Peyer's patch (tissue), 4 donors: ENCODE measurements at regions not wholly inside any gene's neighbourhood (a gene's known extent, or its start where the extent isn't known, plus 50 kb on each side); places are given as distances from the start of the nearest gene placed in this dataset.

Experiments used
- DNase-seq, 3 donors: peaks; one replicate each; pipeline ENCODE4 v3.0.0-alpha.2; 2017 to 2019
- H3K27ac ChIP-seq, 4 donors: fragments of 200-600 bp; sonication (generic); one replicate each; pipeline ENCODE4 v1.5.1; 2016 to 2019
- H3K27me3 ChIP-seq, 2 donors: fragments of 200-600 bp; sonication (generic); one replicate each; pipeline ENCODE4 v1.5.1; 2019
- H3K36me3 ChIP-seq, 3 donors: fragments of 200-600 bp; sonication (generic); one replicate each; pipeline ENCODE4 v1.5.1; 2016 to 2019
- H3K4me1 ChIP-seq, 4 donors: fragments of 200-600 bp; sonication (generic); one replicate each; pipeline ENCODE4 v1.5.1; 2016 to 2019
- H3K4me3 ChIP-seq, 4 donors: fragments of 200-600 bp; sonication (generic); 1 replicate in 3 of 4; 2 replicates in 1 of 4; pipeline ENCODE4 v1.5.1; 2016 to 2019; ENCODE audit warnings: mild to moderate bottlenecking in 1 of 4
- H3K9me3 ChIP-seq, 4 donors: fragments of 200-600 bp; sonication (generic); one replicate each; pipeline ENCODE4 v1.5.1; 2016 to 2019; ENCODE audit warnings: mild to moderate bottlenecking in 1 of 4
- CTCF ChIP-seq, 6 experiments: fragments of 450-650 bp in 4 of 6; fragments of 200-600 bp in 2 of 6; sonication (generic) in 1 of 6; IDR thresholded peaks; one replicate each; pipeline ENCODE4 v1.5.1; 2017 to 2019; ENCODE audit warnings: antibody characterized with exemption in 6 of 6, mild to moderate bottlenecking in 3 of 6, moderate library complexity in 1 of 6
- POLR2A ChIP-seq, 2 donors: fragments of 450-650 bp; IDR thresholded peaks; one replicate each; pipeline ENCODE4 v1.5.1; 2017; ENCODE audit warnings: antibody characterized with exemption in 2 of 2, mild to moderate bottlenecking in 2 of 2, moderate library complexity in 2 of 2

DNA sequence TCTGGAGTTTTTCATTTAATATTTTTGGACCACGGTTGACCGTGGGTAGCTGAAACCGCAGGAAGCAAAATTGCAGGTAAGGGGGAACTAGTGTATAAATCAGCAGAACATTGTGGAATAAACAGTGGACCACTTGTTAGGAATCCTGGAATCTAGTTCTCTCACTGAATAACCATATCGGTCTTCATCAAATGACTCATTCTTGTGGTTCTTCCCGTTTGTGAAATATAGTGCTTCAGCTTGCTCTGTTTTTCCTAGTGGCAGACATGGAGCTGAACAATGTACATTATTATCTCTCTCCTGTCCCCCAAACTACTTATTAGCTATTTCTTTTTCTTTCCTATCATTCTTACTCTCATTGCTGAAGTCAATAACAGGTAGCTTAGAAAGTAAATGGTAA lies 61.9 kb downstream of the HSPA13 start:
- H3K4me1 ChIP-seq = no peaks in the 10 kb centered on the region
- H3K9me3 ChIP-seq = no peaks in the 10 kb centered on the region
- H3K4me3 ChIP-seq = no peak overlapping the region
- no peak for DNase-seq
- no peaks in the 10 kb centered on the region for H3K36me3 ChIP-seq
- H3K27ac ChIP-seq = no peak overlapping the region
- H3K27me3 ChIP-seq = no peaks in the 10 kb centered on the region
- TF ChIP-seq POLR2A (IDR thresholded peaks at IDR 0.05) (no peak), CTCF (IDR thresholded peaks at IDR 0.05) (no peak)

DNA sequence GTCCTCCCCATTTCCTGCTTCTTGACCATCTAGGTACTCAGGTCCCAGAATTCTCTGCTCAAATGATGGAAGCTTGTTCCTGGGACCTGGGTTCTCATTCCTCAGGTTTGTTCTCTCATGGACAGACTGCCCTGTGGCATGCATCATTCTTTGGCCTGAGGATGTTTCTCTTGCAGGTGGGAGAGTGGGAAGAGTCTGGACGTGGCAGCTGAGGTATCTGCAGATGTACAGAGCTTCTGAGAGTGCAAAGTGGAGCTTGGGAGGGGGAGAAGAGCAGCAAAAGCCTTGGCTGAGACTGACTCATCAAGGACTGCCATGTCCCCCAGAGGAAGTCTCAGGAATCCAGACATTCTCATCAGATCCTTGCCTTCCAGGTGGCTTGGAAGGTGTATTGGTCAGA lies 63.1 kb downstream of the HSPA13 start:
- Histone ChIP-seq H3K27me3 (no peaks in the 10 kb centered on the region), H3K36me3 (no peaks in the 10 kb centered on the region), H3K27ac (no peak overlapping the region), H3K4me3 (no peak overlapping the region), H3K9me3 (no peaks in the 10 kb centered on the region), H3K4me1 (no peaks in the 10 kb centered on the region)
- no peak for DNase-seq
- no peak for TF ChIP-seq CTCF (IDR thresholded peaks at IDR 0.05)
- no peak for TF ChIP-seq POLR2A (IDR thresholded peaks at IDR 0.05)

- DNase-seq = no peak
Measured at GRCh38 chr21:14318578-14318977, 64.4 kb downstream of the HSPA13 start.

DNA sequence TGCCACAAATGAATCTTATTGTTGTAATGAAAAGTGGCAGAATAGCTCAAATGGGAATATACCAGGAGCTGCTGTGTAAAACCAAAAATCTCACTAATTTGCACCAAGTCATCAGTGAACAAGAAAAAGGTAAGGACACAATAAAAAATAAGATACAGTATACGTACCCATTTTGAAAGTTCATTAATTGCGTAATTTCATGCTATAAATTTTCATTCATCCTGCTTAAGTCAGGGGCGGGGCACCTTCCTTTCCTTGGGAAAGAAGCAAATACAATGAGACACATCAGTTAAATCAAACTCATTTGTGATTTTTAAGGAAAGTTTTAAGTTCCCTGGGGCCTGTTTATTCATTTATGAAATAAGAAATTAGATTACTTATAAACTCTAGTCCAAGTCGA lies 65.4 kb downstream of the HSPA13 start:
- H3K36me3 ChIP-seq = no peaks in the 10 kb centered on the region
- H3K27me3 ChIP-seq = no peaks in the 10 kb centered on the region
- H3K4me1 ChIP-seq = no peaks in the 10 kb centered on the region
- no peaks in the 10 kb centered on the region for H3K9me3 ChIP-seq
- no peak for DNase-seq
- TF ChIP-seq CTCF (IDR thresholded peaks at IDR 0.05) = no peak
- no peak for TF ChIP-seq POLR2A (IDR thresholded peaks at IDR 0.05)
- no peak overlapping the region for H3K4me3 ChIP-seq
- no peak overlapping the region for H3K27ac ChIP-seq

More at GRCh38 chr21:14318578-14318977, 64.4 kb downstream of the HSPA13 start:
- TF ChIP-seq CTCF (IDR thresholded peaks at IDR 0.05) = no peak
- Histone ChIP-seq H3K4me1 (no peaks in the 10 kb centered on the region), H3K9me3 (no peaks in the 10 kb centered on the region), H3K36me3 (no peaks in the 10 kb centered on the region), H3K27me3 (no peaks in the 10 kb centered on the region), H3K4me3 (no peak overlapping the region), H3K27ac (no peak overlapping the region)

- no peak for DNase-seq
- Histone ChIP-seq H3K9me3 (no peaks in the 10 kb centered on the region), H3K4me1 (no peaks in the 10 kb centered on the region), H3K4me3 (no peak overlapping the region), H3K36me3 (no peaks in the 10 kb centered on the region), H3K27me3 (no peaks in the 10 kb centered on the region), H3K27ac (no peak overlapping the region)
- TF ChIP-seq CTCF (IDR thresholded peaks at IDR 0.05) (no peak), POLR2A (IDR thresholded peaks at IDR 0.05) (no peak)
Measured at GRCh38 chr21:14313300-14313699, 69.6 kb downstream of the HSPA13 start.

DNA sequence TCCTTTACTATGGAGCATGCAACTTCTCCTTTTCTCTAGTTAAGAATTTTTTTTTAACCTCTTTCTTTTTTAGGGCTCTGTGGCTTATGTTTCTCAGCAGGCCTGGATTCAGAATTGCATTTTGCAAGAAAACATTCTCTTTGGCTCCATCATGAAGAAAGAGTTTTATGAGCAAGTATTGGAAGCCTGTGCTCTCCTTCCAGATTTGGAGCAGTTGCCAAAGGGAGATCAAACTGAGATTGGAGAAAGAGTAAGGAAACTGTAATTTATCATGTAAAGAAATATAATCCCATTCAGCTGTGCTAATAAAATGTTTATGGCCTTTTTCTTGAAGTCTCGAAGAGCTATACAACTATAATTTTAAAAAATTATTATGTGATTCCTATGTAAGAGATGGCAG lies 70.1 kb downstream of the HSPA13 start:
- H3K27me3 ChIP-seq = no peaks in the 10 kb centered on the region
- H3K4me1 ChIP-seq = no peaks in the 10 kb centered on the region
- TF ChIP-seq CTCF (IDR thresholded peaks at IDR 0.05) (no peak), POLR2A (IDR thresholded peaks at IDR 0.05) (no peak)
- no peak overlapping the region for H3K4me3 ChIP-seq
- H3K36me3 ChIP-seq = no peaks in the 10 kb centered on the region
- DNase-seq = no peak
- H3K9me3 ChIP-seq = no peaks in the 10 kb centered on the region
- no peak overlapping the region for H3K27ac ChIP-seq
